Osteocyte (in vitro differentiated cells): ENCODE measurements at regions not wholly inside any gene's neighbourhood (a gene's known extent, or its start where the extent isn't known, plus 50 kb on each side); places are given as distances from the start of the nearest gene placed in this dataset.
"Not testable (repeated sequence)": the region's sequence is repeated elsewhere in the genome, so short reads cannot be mapped to it uniquely, and the experiment has no call there.

Experiments
- DNase-seq: peaks from one replicate; pipeline ENCODE4 v3.0.0; 2021; ENCODE audit warnings: mixed read lengths; ENCODE audit not compliant: unreplicated experiment; ENCODE audit errors: extremely low spot score
- H3K27ac Mint-ChIP-seq: one replicate; pipeline ENCODE4 v1.8.0; 2021; ENCODE audit warnings: mild to moderate bottlenecking, mixed read lengths; ENCODE audit not compliant: unreplicated experiment
- H3K27me3 Mint-ChIP-seq: one replicate; pipeline ENCODE4 v1.8.0; 2021; ENCODE audit warnings: mixed read lengths; ENCODE audit not compliant: unreplicated experiment
- H3K36me3 Mint-ChIP-seq: one replicate; pipeline ENCODE4 v1.8.0; 2021; ENCODE audit warnings: mixed read lengths; ENCODE audit not compliant: unreplicated experiment
- H3K4me1 Mint-ChIP-seq: one replicate; pipeline ENCODE4 v1.8.0; 2021; ENCODE audit warnings: mixed read lengths; ENCODE audit not compliant: unreplicated experiment
- H3K4me3 Mint-ChIP-seq: one replicate; pipeline ENCODE4 v1.8.0; 2021; ENCODE audit warnings: mild to moderate bottlenecking, moderate library complexity, mixed read lengths; ENCODE audit not compliant: unreplicated experiment
- H3K9me3 Mint-ChIP-seq: one replicate; pipeline ENCODE4 v1.8.0; 2021; ENCODE audit warnings: mixed read lengths; ENCODE audit not compliant: unreplicated experiment

DNA sequence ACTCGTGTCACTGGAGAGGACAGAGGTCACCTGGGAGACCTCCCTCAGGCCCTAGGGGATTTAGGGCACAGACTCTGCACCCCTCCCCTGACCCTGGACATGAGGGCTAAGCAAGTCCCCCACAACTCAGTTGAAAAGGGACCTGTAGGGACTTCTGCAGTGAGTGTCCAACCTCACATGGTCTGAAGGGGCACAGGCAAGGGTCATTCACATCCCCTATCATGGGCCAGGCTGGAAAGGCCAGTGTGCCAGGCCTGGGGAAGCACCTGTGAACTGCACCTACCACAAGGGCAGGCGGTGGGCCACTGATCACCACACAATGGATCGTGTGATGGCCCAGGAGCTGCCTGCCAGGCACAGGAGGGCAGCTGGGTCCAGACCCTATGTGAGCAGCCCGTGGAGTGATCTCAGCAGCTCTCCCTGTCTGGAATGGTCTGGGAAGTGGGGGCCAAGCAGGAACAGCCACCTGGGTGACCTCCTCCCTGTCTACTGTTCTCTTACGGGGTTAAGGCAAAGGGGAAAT is 1502.6 kb upstream of the TPTE start:
- H3K9me3 Mint-ChIP-seq: peaks cover 22% of the 10 kb centered on the region
- not testable (repeated sequence) for H3K4me1 Mint-ChIP-seq, H3K4me3 Mint-ChIP-seq, H3K27ac Mint-ChIP-seq, DNase-seq, H3K27me3 Mint-ChIP-seq, H3K36me3 Mint-ChIP-seq

DNA sequence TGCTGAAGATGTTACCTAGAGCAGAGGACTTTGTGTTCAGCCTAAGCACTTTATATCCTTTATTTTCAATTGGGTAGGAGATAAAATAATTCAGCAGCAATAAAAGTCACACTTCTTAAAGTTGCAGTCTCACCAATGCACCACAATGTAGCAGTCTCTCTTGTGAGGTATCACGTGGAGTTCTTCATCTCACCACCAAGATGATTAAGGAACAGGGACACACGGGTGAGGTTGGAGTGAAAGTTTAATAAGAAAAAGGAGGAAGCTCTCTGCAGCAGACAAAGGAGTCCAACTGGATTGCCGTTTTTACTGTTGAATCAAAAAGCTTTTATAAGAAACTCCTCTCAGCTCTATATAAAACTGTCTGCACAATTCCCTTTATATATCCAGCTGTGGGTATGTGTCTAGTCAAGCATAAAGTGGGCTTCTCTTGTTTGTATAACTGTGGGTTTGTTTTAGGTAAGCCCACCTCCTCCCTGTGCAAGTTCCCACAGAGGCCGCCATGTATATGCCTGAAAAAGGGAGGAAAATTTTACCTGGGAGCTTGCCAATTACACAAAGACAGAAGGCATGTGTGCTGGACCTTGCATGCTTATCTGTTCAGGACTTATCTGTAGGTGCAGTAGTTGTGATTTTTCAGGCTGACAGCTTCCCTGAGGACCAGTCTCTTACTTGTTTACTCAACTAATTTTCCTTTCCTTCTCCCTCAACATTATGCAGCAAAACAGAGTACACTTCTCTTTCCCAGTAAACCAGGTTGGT is 1497.2 kb upstream of the TPTE start:
- H3K4me3 Mint-ChIP-seq, H3K4me1 Mint-ChIP-seq, H3K27me3 Mint-ChIP-seq, H3K36me3 Mint-ChIP-seq, H3K27ac Mint-ChIP-seq, DNase-seq: not testable (repeated sequence)
- peaks cover 11% of the 10 kb centered on the region for H3K9me3 Mint-ChIP-seq

DNA sequence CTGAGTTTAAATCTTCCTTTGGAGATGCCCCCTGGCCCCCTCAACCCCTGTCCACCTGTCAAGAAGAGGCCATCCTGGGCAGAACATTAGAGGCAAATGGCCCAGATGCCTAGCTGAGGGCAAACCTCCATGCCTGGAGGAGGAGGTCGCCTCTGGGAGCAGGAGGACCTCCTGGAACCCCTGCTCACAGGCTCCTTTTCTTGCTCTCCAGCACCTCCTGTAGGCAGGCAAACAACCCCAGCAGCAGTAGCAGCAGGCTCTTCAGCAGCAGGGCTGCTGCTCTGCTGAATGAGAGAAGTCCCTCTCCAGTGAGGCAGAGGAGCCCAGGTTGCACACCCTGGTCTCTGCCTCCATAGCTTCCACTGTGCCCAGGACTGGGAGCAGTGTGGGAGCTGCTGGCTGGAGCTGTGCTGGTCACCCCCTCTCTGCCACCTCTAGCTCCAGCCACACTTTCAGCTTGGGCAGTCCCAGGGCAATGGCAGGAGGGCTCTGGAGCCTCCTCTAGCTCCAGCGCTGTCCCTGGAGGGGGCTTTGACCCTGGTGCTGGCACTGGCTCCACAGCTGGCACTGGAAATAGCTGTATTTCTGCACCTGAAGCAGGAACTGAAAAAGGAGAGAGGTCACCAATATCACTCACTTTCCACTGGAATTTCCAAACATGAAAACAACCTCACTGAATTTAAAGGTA is 1494.5 kb upstream of the TPTE start:
- not testable (repeated sequence) for DNase-seq, H3K4me1 Mint-ChIP-seq, H3K36me3 Mint-ChIP-seq, H3K9me3 Mint-ChIP-seq, H3K4me3 Mint-ChIP-seq, H3K27me3 Mint-ChIP-seq, H3K27ac Mint-ChIP-seq

- not testable (repeated sequence) for H3K27ac Mint-ChIP-seq, H3K9me3 Mint-ChIP-seq, H3K4me3 Mint-ChIP-seq, H3K36me3 Mint-ChIP-seq, H3K4me1 Mint-ChIP-seq, H3K27me3 Mint-ChIP-seq
- DNase-seq: peak; percentile 84
These were observed 1494.0 kb upstream of the TPTE start for GRCh38 chr21:9027417-9027800.

DNA sequence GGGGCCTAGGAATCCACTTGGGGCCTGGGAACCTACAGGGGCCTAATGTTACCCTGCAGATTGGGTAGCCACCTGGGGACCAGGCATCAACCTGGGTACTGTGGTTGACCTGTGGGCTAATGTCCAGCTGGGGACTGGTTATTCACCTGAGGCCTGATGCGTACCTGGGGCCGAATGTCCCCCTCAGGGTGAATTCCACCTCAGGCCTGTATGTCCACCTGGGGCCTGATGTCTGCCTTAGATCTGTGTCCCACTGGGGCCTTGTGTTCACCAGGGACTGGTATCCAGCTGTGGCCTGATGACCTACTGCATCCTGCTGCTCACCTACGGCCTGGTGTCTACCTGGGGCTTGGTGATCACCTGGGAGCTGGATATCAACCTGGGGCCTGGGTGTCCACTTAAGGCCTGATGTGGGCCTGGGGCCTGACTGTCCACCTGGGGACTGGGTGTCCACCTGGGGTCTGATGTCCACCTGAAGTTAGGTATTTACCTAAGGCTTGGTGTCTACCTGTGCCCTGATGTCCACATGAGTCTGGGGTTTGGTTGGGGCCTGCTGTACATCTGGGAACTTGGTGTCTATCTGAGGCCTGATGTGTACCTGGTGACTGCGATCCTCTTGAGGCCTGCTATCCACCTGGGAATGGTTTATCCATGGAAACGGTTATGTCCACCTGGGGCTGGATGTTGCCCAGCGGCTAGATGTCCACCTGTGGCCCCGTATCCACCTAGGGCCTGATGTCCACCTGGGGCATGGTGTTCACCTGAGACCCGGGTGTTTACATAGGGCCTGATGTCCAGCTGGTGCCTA is 1492.6 kb upstream of the TPTE start:
- H3K36me3 Mint-ChIP-seq, H3K4me3 Mint-ChIP-seq, H3K27me3 Mint-ChIP-seq, H3K4me1 Mint-ChIP-seq, H3K27ac Mint-ChIP-seq: not testable (repeated sequence)
- peaks cover 10% of the 10 kb centered on the region for H3K9me3 Mint-ChIP-seq
- peak; percentile 88 for DNase-seq

DNA sequence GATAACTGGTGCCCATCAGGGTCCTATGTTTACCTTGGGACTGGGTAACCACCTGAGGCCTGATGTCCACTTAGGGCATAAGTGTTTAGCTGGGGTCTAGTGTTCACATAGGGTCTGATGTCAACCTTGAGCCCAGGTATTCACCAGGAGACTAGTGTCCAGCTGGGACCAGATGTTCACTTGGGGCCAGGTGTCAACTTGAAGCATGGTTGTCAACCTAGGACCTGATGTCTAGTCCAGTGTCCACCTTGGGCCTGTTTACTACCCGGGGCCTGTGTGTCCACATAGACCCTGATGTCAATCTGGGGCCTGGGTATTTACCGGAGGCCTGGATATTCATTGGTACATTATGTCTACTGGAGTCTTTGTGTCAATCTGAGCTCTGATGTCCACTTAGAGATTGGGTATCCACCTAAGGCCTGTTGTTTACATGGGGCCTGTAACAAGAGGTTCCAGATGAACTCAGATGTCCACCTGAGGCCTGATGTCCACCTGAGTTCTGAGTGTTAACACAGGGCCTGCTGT is 1491.2 kb upstream of the TPTE start:
- H3K4me1 Mint-ChIP-seq: not testable (repeated sequence)

GRCh38 chr21:9031482-9032374 is 1489.7 kb upstream of the TPTE start:
- H3K4me3 Mint-ChIP-seq, H3K27ac Mint-ChIP-seq, H3K36me3 Mint-ChIP-seq, H3K4me1 Mint-ChIP-seq, DNase-seq, H3K27me3 Mint-ChIP-seq, H3K9me3 Mint-ChIP-seq: not testable (repeated sequence)

More for the DNA sequence above, 1491.2 kb upstream of the TPTE start:
- H3K27me3 Mint-ChIP-seq, H3K27ac Mint-ChIP-seq, H3K36me3 Mint-ChIP-seq, H3K4me3 Mint-ChIP-seq, DNase-seq: not testable (repeated sequence)
- H3K9me3 Mint-ChIP-seq: peaks cover 10% of the 10 kb centered on the region

DNA sequence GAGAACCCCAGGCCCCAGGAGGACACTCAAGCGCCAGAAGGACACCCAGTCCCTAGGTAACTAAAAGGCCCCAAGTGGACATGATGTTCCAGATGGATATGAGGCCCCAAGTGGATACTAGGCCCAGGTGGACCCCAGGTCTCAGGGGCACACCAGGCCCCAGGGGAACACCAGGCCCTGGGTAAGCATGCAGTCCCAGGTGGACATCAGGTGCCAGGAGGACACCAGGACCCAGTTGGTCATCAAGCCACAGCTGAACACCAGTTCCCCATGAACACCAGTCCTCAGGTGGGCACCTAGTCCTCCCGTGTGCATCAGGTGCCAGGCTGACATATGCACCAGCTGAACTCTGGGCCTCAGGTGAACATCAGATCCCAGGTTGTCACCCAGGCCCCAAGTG is 1488.8 kb upstream of the TPTE start:
- H3K4me3 Mint-ChIP-seq, H3K9me3 Mint-ChIP-seq, H3K27me3 Mint-ChIP-seq, H3K4me1 Mint-ChIP-seq, H3K36me3 Mint-ChIP-seq, DNase-seq, H3K27ac Mint-ChIP-seq: not testable (repeated sequence)

GRCh38 chr21:9033295-9033694 is 1488.1 kb upstream of the TPTE start:
- H3K27me3 Mint-ChIP-seq, H3K27ac Mint-ChIP-seq, H3K4me1 Mint-ChIP-seq, H3K36me3 Mint-ChIP-seq, H3K9me3 Mint-ChIP-seq, H3K4me3 Mint-ChIP-seq: not testable (repeated sequence)
- peak; percentile 80 for DNase-seq

- H3K4me1 Mint-ChIP-seq, H3K9me3 Mint-ChIP-seq, H3K27ac Mint-ChIP-seq, H3K36me3 Mint-ChIP-seq, H3K27me3 Mint-ChIP-seq, H3K4me3 Mint-ChIP-seq: not testable (repeated sequence)
- DNase-seq: peak; percentile 83
These were observed 1486.7 kb upstream of the TPTE start for GRCh38 chr21:9034491-9035200.
